Progenitor cell of endocrine pancreas (in vitro differentiated cells): ENCODE measurements at regions not wholly inside any gene's neighbourhood (a gene's known extent, or its start where the extent isn't known, plus 50 kb on each side); places are given as distances from the start of the nearest gene placed in this dataset.

Experiments
- DNase-seq: peaks from one replicate; pipeline ENCODE4 v3.0.0; 2021; ENCODE audit warnings: low spot score; ENCODE audit not compliant: unreplicated experiment
- H3K27ac Mint-ChIP-seq: 2 replicates; pipeline ENCODE4 v1.8.0; 2021; ENCODE audit warnings: mild to moderate bottlenecking, moderate library complexity, mixed read lengths
- H3K27me3 Mint-ChIP-seq: 2 replicates; pipeline ENCODE4 v1.8.0; 2021; ENCODE audit warnings: mixed read lengths
- H3K36me3 Mint-ChIP-seq: 2 replicates; pipeline ENCODE4 v1.8.0; 2022; ENCODE audit warnings: mixed read lengths; ENCODE audit not compliant: insufficient read depth
- H3K4me1 Mint-ChIP-seq: 2 replicates; pipeline ENCODE4 v1.8.0; 2021; ENCODE audit warnings: low read depth, mixed read lengths
- H3K4me3 Mint-ChIP-seq: 2 replicates; pipeline ENCODE4 v1.8.0; 2021; ENCODE audit warnings: low read depth, mild to moderate bottlenecking, moderate library complexity, mixed read lengths
- H3K9me3 Mint-ChIP-seq: 2 replicates; pipeline ENCODE4 v1.8.0; 2021; ENCODE audit warnings: low read depth, mixed read lengths
- CTCF ChIP-seq: fragments of 200-600 bp; sonication (generic); IDR thresholded peaks from one replicate; pipeline ENCODE4 v1.5.0; 2021; ENCODE audit warnings: antibody characterized with exemption, mild to moderate bottlenecking; ENCODE audit not compliant: unreplicated experiment

GRCh38 chr10:58094985-58095718 lies 172.5 kb downstream of the IPMK start:
- Mint-ChIP-seq H3K9me3 (no peaks in the 10 kb centered on the region), H3K4me1 (no peaks in the 10 kb centered on the region), H3K36me3 (no peaks in the 10 kb centered on the region), H3K27me3 (no peaks in the 10 kb centered on the region), H3K4me3 (no peak overlapping the region), H3K27ac (no peak overlapping the region)
- DNase-seq, result no peak
- no peak for TF ChIP-seq CTCF

- no peak for TF ChIP-seq CTCF
- DNase-seq, result no peak
- no peaks in the 10 kb centered on the region for H3K9me3 Mint-ChIP-seq
- H3K4me3 Mint-ChIP-seq, result no peak overlapping the region
- no peaks in the 10 kb centered on the region for H3K4me1 Mint-ChIP-seq
- no peaks in the 10 kb centered on the region for H3K27me3 Mint-ChIP-seq
- no peaks in the 10 kb centered on the region for H3K36me3 Mint-ChIP-seq
- no peak overlapping the region for H3K27ac Mint-ChIP-seq
Measured at GRCh38 chr10:58091886-58092285, 175.8 kb downstream of the IPMK start.

GRCh38 chr10:58089739-58090138 lies 178.0 kb downstream of the IPMK start:
- Mint-ChIP-seq H3K9me3 (no peaks in the 10 kb centered on the region), H3K4me3 (no peak overlapping the region), H3K4me1 (no peaks in the 10 kb centered on the region), H3K27me3 (no peaks in the 10 kb centered on the region), H3K36me3 (no peaks in the 10 kb centered on the region), H3K27ac (no peak overlapping the region)
- no peak for DNase-seq
- no peak for TF ChIP-seq CTCF

GRCh38 chr10:58087896-58088295 lies 179.8 kb downstream of the IPMK start:
- no peak for DNase-seq
- no peaks in the 10 kb centered on the region for H3K27me3 Mint-ChIP-seq
- H3K27ac Mint-ChIP-seq, result no peak overlapping the region
- no peaks in the 10 kb centered on the region for H3K36me3 Mint-ChIP-seq
- no peak for TF ChIP-seq CTCF
- no peaks in the 10 kb centered on the region for H3K4me1 Mint-ChIP-seq
- H3K9me3 Mint-ChIP-seq, result no peaks in the 10 kb centered on the region
- no peak overlapping the region for H3K4me3 Mint-ChIP-seq

- Mint-ChIP-seq H3K9me3 (no peaks in the 10 kb centered on the region), H3K27ac (no peak overlapping the region), H3K4me1 (no peaks in the 10 kb centered on the region), H3K27me3 (no peaks in the 10 kb centered on the region), H3K4me3 (no peak overlapping the region), H3K36me3 (no peaks in the 10 kb centered on the region)
- DNase-seq, result no peak
- TF ChIP-seq CTCF, result no peak
Measured at GRCh38 chr10:58086763-58087150, 180.9 kb downstream of the IPMK start.
